H9 (cell line): ENCODE measurements at regions not wholly inside any gene's neighbourhood (a gene's known extent, or its start where the extent isn't known, plus 50 kb on each side); places are given as distances from the start of the nearest gene placed in this dataset.

ENCODE experiments used
- DNase-seq: peaks from one replicate; pipeline ENCODE4 v3.0.0-alpha.2; 2017
- H2AFZ ChIP-seq: one replicate; pipeline ENCODE4 v1.6.1; 2013; ENCODE audit warnings: mild to moderate bottlenecking, low read length, control low read depth, moderate library complexity
- H2AK5ac ChIP-seq: 2 replicates; pipeline ENCODE4 v1.6.1; 2013; ENCODE audit warnings: low read length, control low read depth, mixed read lengths; ENCODE audit not compliant: insufficient read length
- H2BK120ac ChIP-seq: one replicate; pipeline ENCODE4 v1.6.1; 2013; ENCODE audit warnings: low read depth, mild to moderate bottlenecking, low read length, control low read depth, inconsistent platforms; ENCODE audit not compliant: poor library complexity, severe bottlenecking
- H2BK12ac ChIP-seq: 2 replicates; pipeline ENCODE4 v1.6.1; 2013; ENCODE audit warnings: low read length, control low read depth, mixed read lengths, low read depth; ENCODE audit not compliant: insufficient read length
- H2BK15ac ChIP-seq: 2 replicates; pipeline ENCODE4 v1.6.1; 2013; ENCODE audit warnings: low read depth, low read length, control low read depth
- H2BK20ac ChIP-seq: one replicate; pipeline ENCODE4 v1.6.1; 2013; ENCODE audit warnings: low read depth, mild to moderate bottlenecking, low read length, control low read depth, inconsistent platforms; ENCODE audit not compliant: poor library complexity, severe bottlenecking
- H2BK5ac ChIP-seq: 2 replicates; pipeline ENCODE4 v1.6.1; 2013; ENCODE audit warnings: low read length, control low read depth, mixed read lengths; ENCODE audit not compliant: insufficient read length
- H3K14ac ChIP-seq: 2 replicates; pipeline ENCODE4 v1.6.1; 2013; ENCODE audit warnings: low read length, control low read depth; ENCODE audit not compliant: insufficient read depth
- H3K18ac ChIP-seq: 2 replicates; pipeline ENCODE4 v1.6.1; 2013; ENCODE audit warnings: low read depth, mild to moderate bottlenecking, mixed read lengths, low read length, control low read depth; ENCODE audit not compliant: insufficient read length
- H3K23ac ChIP-seq: 2 replicates; pipeline ENCODE4 v1.6.1; 2013; ENCODE audit warnings: low read length, control low read depth, mixed read lengths, low read depth; ENCODE audit not compliant: insufficient read length
- H3K23me2 ChIP-seq: 2 replicates; pipeline ENCODE4 v1.6.1; 2013; ENCODE audit warnings: low read depth, mild to moderate bottlenecking, mixed read lengths, low read length, control low read depth; ENCODE audit not compliant: insufficient read length, poor library complexity, severe bottlenecking
- H3K27ac ChIP-seq: 2 replicates; pipeline ENCODE4 v1.5.1; 2013; ENCODE audit warnings: low read length, control low read depth, mixed read lengths, low read depth; ENCODE audit not compliant: insufficient read length
- H3K27me3 ChIP-seq: 2 replicates; pipeline ENCODE4 v1.6.1; 2013; ENCODE audit warnings: low read length, control low read depth, inconsistent platforms; ENCODE audit not compliant: insufficient read depth
- H3K4ac ChIP-seq: 2 replicates; pipeline ENCODE4 v1.6.1; 2013; ENCODE audit warnings: low read depth, mild to moderate bottlenecking, control low read depth, inconsistent platforms, low read length, moderate library complexity
- H3K4me1 ChIP-seq: 2 replicates; pipeline ENCODE4 v1.6.1; 2013; ENCODE audit warnings: low read length, control low read depth, inconsistent platforms; ENCODE audit not compliant: insufficient read depth
- H3K4me2 ChIP-seq: 2 replicates; pipeline ENCODE4 v1.6.1; 2013; ENCODE audit warnings: low read length, control low read depth, mixed read lengths; ENCODE audit not compliant: insufficient read length, insufficient read depth
- H3K56ac ChIP-seq: 2 replicates; pipeline ENCODE4 v1.6.1; 2013; ENCODE audit warnings: low read depth, mild to moderate bottlenecking, mixed read lengths, low read length, control low read depth; ENCODE audit not compliant: insufficient read length
- H3K79me1 ChIP-seq: 2 replicates; pipeline ENCODE4 v1.6.1; 2013; ENCODE audit warnings: low read depth, mild to moderate bottlenecking, moderate library complexity, low read length, control low read depth, inconsistent platforms; ENCODE audit not compliant: insufficient read depth, poor library complexity, severe bottlenecking
- H3K79me2 ChIP-seq: 2 replicates; pipeline ENCODE4 v1.6.1; 2013; ENCODE audit warnings: low read length, control low read depth, inconsistent platforms; ENCODE audit not compliant: insufficient read depth
- H3K9ac ChIP-seq: 2 replicates; pipeline ENCODE4 v1.6.1; 2013; ENCODE audit warnings: low read length, control low read depth, mixed read lengths; ENCODE audit not compliant: insufficient read length; ENCODE audit errors: extremely low read depth
- H3K9me3 ChIP-seq: one replicate; pipeline ENCODE4 v1.6.1; 2013; ENCODE audit warnings: low read depth, low read length, inconsistent platforms; ENCODE audit not compliant: control insufficient read depth
- H3T11ph ChIP-seq: one replicate; pipeline ENCODE4 v1.6.1; 2013; ENCODE audit warnings: mild to moderate bottlenecking, low read length, control low read depth, inconsistent platforms
- H4K20me1 ChIP-seq: one replicate; pipeline ENCODE4 v1.6.1; 2013; ENCODE audit not compliant: control insufficient read depth, insufficient read length, insufficient read depth
- H4K5ac ChIP-seq: 2 replicates; pipeline ENCODE4 v1.6.1; 2013; ENCODE audit warnings: low read depth, mild to moderate bottlenecking, mixed read lengths, low read length, control low read depth; ENCODE audit not compliant: insufficient read length
- H4K8ac ChIP-seq: replicated peaks from 2 replicates; pipeline ENCODE4 v1.6.1; 2013; ENCODE audit warnings: low read length, control low read depth, mixed read lengths, low read depth; ENCODE audit not compliant: insufficient read length
- H4K91ac ChIP-seq: 2 replicates; pipeline ENCODE4 v1.6.1; 2013; ENCODE audit warnings: low read depth, mild to moderate bottlenecking, moderate library complexity, mixed read lengths, low read length, control low read depth; ENCODE audit not compliant: insufficient read length
- H3K27ac Mint-ChIP-seq, 3 experiments: 2 replicates in 2 of 3; 3 replicates in 1 of 3; pipeline ENCODE4 v1.8.0; 2020 to 2021; ENCODE audit warnings: mixed read lengths in 3 of 3, mild to moderate bottlenecking in 1 of 3, moderate library complexity in 1 of 3
- H3K27me3 Mint-ChIP-seq: 2 replicates; pipeline ENCODE4 v1.8.0; 2021; ENCODE audit warnings: low read depth, mild to moderate bottlenecking, moderate library complexity, mixed read lengths
- H3K36me3 Mint-ChIP-seq, 3 experiments: 2 replicates in 2 of 3; 3 replicates in 1 of 3; pipeline ENCODE4 v1.8.0; 2020 to 2021; ENCODE audit warnings: low read depth in 3 of 3, mixed read lengths in 3 of 3; ENCODE audit not compliant: insufficient read depth in 1 of 3
- H3K4me1 Mint-ChIP-seq, 2 experiments: 2 replicates each; pipeline ENCODE4 v1.8.0; 2020; ENCODE audit warnings: mixed read lengths in 2 of 2
- H3K4me3 Mint-ChIP-seq, 2 experiments: 2 replicates in 1 of 2; 3 replicates in 1 of 2; pipeline ENCODE4 v1.8.0; 2020 to 2021; ENCODE audit warnings: mild to moderate bottlenecking in 2 of 2, mixed read lengths in 2 of 2, moderate library complexity in 1 of 2
- H3K9me3 Mint-ChIP-seq, 2 experiments: 2 replicates in 1 of 2; 3 replicates in 1 of 2; pipeline ENCODE4 v1.8.0; 2020; ENCODE audit warnings: mild to moderate bottlenecking in 2 of 2, mixed read lengths in 2 of 2, moderate library complexity in 1 of 2
- CTCF ChIP-seq: fragments of 200-600 bp; sonication (generic); conservative IDR thresholded peaks from 3 replicates; pipeline ENCODE4 v1.8.0; 2021; ENCODE audit warnings: antibody characterized with exemption, mild to moderate bottlenecking
- WGBS: extraction: QIAGEN DNeasy Blood & Tissue Kit; methylation state at CpG from one replicate; pipeline ENCODE4 v1.1.7; 2013; ENCODE audit warnings: missing lambda C conversion rate, low lambda C conversion rate, mixed read lengths; ENCODE audit not compliant: insufficient read length; ENCODE audit errors: extremely low coverage; 5-methylcytosine and 5-hydroxymethylcytosine counted together

- Histone ChIP-seq H3K56ac (no peak overlapping the region), H4K8ac (no peak overlapping the region), H3K9me3 (no peaks in the 10 kb centered on the region), H4K5ac (no peak overlapping the region), H3K4me1 (no peaks in the 10 kb centered on the region; the same call in 1 of the 2 replicates), H4K20me1 (no peaks in the 10 kb centered on the region), H3K18ac (no peak overlapping the region), H3K23ac (no peak overlapping the region), H2AFZ (no peak overlapping the region), H3K23me2 (peaks cover 5% of the 10 kb centered on the region), H3K14ac (no peak overlapping the region), H2BK15ac (no peak overlapping the region), H4K91ac (no peak overlapping the region), H3K27me3 (no peaks in the 10 kb centered on the region), H2BK5ac (no peak overlapping the region), H2BK120ac (no peak overlapping the region), H3T11ph (no peak overlapping the region), H3K79me2 (no peaks in the 10 kb centered on the region), H3K9ac (no peak overlapping the region), H3K4me2 (no peak overlapping the region), H3K79me1 (no peaks in the 10 kb centered on the region), H3K4ac (no peak overlapping the region), H2BK20ac (no peak overlapping the region), H3K27ac (no peak overlapping the region), H2AK5ac (no peak overlapping the region), H2BK12ac (no peak overlapping the region)
- Mint-ChIP-seq H3K27ac (no peak overlapping the region), H3K9me3 (no peaks in the 10 kb centered on the region; a peak in 1 of 5 replicates), H3K4me3 (no peak overlapping the region; a peak in 1 of 5 replicates), H3K27me3 (peaks cover 6% of the 10 kb centered on the region), H3K4me1 (peaks cover 5 to 6% of the 10 kb centered on the region in 2 experiments), H3K36me3 (no peaks in the 10 kb centered on the region; a peak in 1 of 7 replicates)
- TF ChIP-seq CTCF = no peak
- WGBS = no CpG with 5 or more reads among the region's 5 CpGs
- DNase-seq = no peak
Observed at GRCh38 chr1:19591482-19592091, 52.5 kb upstream of the NBL1 start.
